Activated T-cell treated with anti-CD3 and anti-CD28 coated beads for 24 hours (primary cell): ENCODE measurements at regions not wholly inside any gene's neighbourhood (a gene's known extent, or its start where the extent isn't known, plus 50 kb on each side); places are given as distances from the start of the nearest gene placed in this dataset.

ENCODE experiments used
- DNase-seq: peaks from one replicate; pipeline ENCODE4 v3.0.0-alpha.2; 2020; ENCODE audit warnings: low read depth

- no peak for DNase-seq
Measured at GRCh38 chr13:106680796-106681472, 113.0 kb upstream of the ARGLU1 start.

- DNase-seq = no peak
Measured at GRCh38 chr13:106678646-106679418, 110.9 kb upstream of the ARGLU1 start.

GRCh38 chr13:106675311-106675710, 107.4 kb upstream of the ARGLU1 start:
- DNase-seq = no peak

DNA sequence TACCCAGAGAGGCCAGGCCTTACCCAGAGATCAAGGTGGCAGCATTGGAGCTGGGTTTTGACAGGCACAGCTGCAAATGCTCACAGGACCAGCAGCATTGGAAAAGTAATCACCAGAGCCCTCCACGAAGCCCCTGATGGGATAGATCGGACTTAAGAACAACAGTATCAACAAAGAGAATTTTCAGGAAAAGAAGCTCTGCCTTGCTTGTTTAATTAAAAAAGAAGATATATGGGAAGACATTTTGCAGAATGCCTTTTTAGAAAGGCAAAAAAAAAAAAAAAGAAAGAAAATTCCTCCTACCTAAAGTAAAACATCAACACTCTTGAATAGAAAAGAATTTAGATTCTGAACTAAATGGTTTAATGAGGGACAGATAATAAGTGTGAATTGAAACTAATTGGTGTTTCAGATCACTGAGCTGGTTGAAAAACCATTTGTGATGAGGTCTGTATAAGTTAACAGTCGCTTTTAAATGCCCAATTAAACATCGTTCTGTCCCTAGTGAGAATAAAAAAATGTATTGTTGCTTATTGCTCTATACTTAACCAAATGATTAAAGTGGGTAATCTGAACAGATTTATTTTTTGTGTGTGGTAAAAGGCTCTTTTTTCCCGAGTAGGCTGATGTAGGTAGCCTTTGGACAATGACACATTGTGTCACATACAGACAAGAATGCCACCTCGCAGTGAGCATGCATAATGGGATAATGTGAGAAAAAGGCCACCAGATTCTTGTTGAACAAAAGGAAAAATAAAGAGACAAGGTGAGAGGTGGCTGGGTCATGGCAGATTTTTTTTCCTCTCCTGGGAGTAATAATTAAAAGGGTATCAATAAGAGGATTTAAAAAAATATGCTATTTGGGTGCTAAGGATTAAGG, 93.0 kb upstream of the ARGLU1 start:
- DNase-seq = no peak

- DNase-seq = no peak
Measured at GRCh38 chr13:106657104-106657503, 89.2 kb upstream of the ARGLU1 start.

DNA sequence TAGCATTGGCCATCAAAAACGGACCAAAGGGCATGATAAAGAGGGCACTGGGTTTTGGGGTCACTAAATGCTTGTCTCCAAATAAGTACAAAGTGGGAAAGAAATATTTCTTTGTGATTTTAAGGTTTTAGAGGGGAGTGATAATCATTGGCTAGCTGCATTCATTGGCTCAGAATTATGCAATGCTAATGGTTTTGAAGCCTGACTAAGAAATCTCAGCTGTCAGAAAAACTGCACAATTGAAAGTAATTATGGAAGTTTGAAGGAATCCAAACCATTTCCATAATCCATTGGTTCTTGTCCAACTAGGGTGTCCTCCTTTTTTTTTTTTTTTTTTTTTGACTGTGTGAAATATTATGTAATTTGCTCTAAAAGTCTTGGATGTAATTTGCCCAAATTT, 88.2 kb upstream of the ARGLU1 start:
- no peak for DNase-seq

GRCh38 chr13:106651442-106651841, 83.5 kb upstream of the ARGLU1 start:
- no peak for DNase-seq

- no peak for DNase-seq
Measured at GRCh38 chr13:106650690-106651205, 82.8 kb upstream of the ARGLU1 start.

DNA sequence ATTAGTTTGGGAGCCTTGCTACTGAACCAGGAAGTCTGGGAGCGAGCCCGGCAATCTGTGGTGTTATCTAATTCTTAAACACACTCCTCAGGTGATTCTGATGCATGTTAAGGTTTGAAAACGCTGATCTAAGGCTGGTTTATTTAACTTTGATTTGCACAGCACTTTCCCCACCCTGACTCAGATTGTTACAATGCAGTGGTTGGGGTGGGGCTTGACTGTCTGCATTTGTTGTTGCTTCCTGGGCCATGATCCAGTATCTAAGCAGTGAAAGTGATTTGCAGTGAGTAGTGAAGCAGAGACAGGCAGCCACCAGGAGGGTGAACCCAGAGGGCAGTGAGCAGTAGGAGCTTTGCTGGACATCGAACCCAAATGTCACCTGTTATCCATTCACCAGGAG, 81.6 kb upstream of the ARGLU1 start:
- no peak for DNase-seq

GRCh38 chr13:106640515-106640914, 72.6 kb upstream of the ARGLU1 start:
- no peak for DNase-seq

- DNase-seq = no peak
Measured at GRCh38 chr13:106637519-106637918, 69.6 kb upstream of the ARGLU1 start.

DNA sequence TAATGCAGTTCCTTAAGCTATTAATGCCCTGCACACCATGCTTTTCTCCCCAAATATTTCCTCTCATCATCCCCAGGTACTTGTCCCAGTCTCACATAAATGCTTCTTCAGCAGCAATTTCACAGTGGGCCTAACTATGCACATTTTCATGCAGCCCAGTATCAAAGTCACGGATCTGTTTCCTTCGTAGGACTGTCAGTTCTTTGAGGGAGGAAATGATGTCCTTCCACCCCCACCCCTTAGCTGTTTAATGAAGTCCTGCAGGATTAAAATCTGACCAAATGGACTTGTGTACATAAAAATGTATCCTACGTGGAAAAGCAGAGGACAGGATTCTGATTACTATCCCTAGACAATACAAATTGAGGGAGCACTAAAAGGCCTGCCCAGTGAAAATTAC, 68.6 kb upstream of the ARGLU1 start:
- no peak for DNase-seq

- DNase-seq = no peak
Measured at GRCh38 chr13:106635616-106636015, 67.7 kb upstream of the ARGLU1 start.

DNA sequence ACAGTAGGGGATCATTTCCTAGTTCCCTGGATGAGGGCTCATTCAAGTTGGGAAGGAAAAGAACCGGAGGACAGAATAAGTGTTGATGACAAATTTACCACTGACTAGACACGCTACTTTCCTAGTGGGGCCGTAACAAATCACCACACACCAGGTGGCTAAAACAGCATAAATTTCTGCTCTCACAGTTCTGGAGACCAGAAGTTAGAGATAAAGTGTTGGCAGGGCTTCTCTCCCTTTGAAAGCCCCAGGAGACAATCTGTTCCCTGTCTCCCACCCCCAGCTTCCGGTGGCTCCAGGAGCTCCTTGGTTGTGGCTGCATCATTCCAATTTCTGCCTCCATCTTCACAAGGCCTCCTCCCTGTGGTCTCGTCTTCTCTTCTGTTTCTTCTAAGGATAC, 65.4 kb upstream of the ARGLU1 start:
- DNase-seq = no peak

DNA sequence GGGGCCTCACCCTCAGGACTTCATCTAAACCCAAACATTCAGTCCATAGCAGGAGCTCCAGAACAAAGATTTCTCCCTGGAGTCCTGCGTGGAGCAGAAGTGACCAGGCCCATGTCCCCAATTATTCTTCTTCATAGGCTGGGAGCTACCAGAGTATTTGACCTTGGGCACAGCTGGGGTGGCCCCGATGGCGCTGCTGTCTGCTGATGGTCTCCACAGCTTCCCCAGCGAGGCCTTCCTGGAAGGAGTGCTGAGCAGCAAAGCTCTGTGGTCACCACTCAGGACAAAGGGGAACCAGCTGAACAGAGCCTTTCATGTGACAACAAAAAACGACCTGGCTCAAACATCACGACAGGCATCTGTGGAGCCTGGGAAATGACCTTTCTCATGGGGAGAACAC, 62.7 kb upstream of the ARGLU1 start:
- DNase-seq = no peak

- no peak for DNase-seq
Measured at GRCh38 chr13:106630162-106630561, 62.2 kb upstream of the ARGLU1 start.

- no peak for DNase-seq
Measured at GRCh38 chr13:106628936-106629659, 61.2 kb upstream of the ARGLU1 start.

- no peak for DNase-seq
Measured at GRCh38 chr13:106626473-106626872, 58.5 kb upstream of the ARGLU1 start.

DNA sequence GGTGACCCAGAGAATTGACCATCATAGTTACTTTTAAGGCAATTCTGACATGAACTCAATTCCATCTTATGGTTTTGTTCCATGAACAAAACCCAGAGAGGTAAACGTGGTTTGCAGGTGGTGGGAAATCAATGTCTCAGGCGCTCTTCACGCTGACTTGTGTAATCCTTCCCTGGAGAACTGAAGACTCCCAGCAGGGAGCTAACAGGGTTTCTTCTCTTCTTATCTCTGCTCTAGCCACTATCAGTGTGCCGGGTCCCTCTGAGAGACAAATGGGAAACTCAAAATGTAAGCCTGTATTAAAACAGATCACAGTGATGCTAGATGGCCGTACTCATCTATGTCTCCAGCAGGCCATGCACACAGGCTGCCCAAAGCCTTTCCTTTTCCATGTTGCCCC, 57.6 kb upstream of the ARGLU1 start:
- no peak for DNase-seq

GRCh38 chr13:106623799-106624460, 56.0 kb upstream of the ARGLU1 start:
- DNase-seq = no peak

DNA sequence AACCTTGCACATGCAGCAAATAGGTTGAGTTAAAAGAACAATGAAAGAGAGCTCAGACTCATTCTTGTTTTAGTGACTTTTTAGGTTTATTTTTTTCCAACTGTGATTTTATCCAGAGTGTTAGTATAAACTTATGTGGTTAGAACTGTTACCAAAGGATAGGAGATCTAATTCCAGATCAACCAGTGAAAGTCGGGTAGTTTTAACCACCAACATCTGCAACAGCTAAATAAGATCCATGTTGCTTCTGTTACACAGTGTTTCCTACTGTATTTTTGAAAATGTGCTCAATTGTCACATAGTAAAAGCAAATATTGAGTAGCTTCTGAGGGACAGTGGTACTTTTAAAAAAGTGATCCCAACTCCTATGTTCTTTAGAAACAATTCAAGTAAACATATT, 53.9 kb upstream of the ARGLU1 start:
- no peak for DNase-seq
